ENCODE measurements at regions not wholly inside any gene's neighbourhood (a gene's known extent, or its start where the extent isn't known, plus 50 kb on each side); places are given as distances from the start of the nearest gene placed in this dataset.

DNA sequence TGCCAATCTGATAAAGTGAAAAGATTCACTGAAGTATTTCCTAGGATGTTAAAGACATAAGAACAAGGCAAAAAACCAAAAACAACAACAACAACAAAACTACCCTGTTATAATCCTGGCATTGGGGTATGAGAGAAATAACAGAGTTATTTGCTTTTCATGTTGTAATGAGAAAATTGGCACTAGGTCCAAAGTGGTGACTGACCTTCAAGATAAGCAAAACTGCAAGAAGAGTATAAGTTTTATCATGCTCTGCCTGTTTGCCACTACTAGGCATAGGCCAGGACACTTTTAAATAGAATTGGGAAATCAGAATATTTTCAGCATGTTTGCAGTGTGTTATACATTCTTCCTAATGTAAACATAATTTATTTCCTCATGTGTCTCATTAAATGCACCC, 140.1 kb upstream of the CPM start:
- Histone ChIP-seq H4K12ac (ENCODE audit: low read depth, low read length) (no peak overlapping the region), H4K91ac (ENCODE audit: low read depth, low read length) (no peak overlapping the region), H3K36me3 (ENCODE audit: control insufficient read depth in 1 of 2, insufficient read depth in 2 of 2, low read length in 2 of 2) (no peaks in the 10 kb centered on the region), H3K18ac (ENCODE audit: low read length) (no peak overlapping the region), H2AFZ (ENCODE audit: insufficient read depth, low read length, poor library complexity) (no peak overlapping the region), H2BK5ac (ENCODE audit: low read depth, low read length, poor library complexity) (no peak overlapping the region), H3K14ac (ENCODE audit: low read length) (no peak overlapping the region), H3K4me3 (ENCODE audit: low read depth, low read length) (no peak overlapping the region), H2AK5ac (ENCODE audit: low read length) (no peak overlapping the region), H3K79me2 (ENCODE audit: control insufficient read depth, insufficient read depth, low read length, poor library complexity) (no peaks in the 10 kb centered on the region), H3K9ac (ENCODE audit: low read length) (no peak overlapping the region), H2BK120ac (ENCODE audit: insufficient read depth, low read length, poor library complexity) (no peak overlapping the region), H3K4ac (ENCODE audit: low read depth, low read length) (no peak overlapping the region), H3K23ac (ENCODE audit: low read length) (no peak overlapping the region), H2BK12ac (ENCODE audit: low read length) (no peak overlapping the region), H3K27me3 (ENCODE audit: insufficient read depth, low read length) (no peaks in the 10 kb centered on the region), H3K79me1 (ENCODE audit: low read length) (no peaks in the 10 kb centered on the region), H3K9me3 (ENCODE audit: insufficient read depth, low read depth, low read length) (no peaks in the 10 kb centered on the region), H4K8ac (ENCODE audit: low read depth, low read length) (no peak overlapping the region), H3K4me1 (ENCODE audit: control insufficient read depth in 1 of 2, insufficient read depth in 2 of 2, low read length in 2 of 2) (no peaks in the 10 kb centered on the region), H3K27ac (ENCODE audit: low read depth, low read length) (no peak overlapping the region), H3K4me2 (ENCODE audit: low read length) (no peak overlapping the region)
- DNase-seq = no peak

DNA sequence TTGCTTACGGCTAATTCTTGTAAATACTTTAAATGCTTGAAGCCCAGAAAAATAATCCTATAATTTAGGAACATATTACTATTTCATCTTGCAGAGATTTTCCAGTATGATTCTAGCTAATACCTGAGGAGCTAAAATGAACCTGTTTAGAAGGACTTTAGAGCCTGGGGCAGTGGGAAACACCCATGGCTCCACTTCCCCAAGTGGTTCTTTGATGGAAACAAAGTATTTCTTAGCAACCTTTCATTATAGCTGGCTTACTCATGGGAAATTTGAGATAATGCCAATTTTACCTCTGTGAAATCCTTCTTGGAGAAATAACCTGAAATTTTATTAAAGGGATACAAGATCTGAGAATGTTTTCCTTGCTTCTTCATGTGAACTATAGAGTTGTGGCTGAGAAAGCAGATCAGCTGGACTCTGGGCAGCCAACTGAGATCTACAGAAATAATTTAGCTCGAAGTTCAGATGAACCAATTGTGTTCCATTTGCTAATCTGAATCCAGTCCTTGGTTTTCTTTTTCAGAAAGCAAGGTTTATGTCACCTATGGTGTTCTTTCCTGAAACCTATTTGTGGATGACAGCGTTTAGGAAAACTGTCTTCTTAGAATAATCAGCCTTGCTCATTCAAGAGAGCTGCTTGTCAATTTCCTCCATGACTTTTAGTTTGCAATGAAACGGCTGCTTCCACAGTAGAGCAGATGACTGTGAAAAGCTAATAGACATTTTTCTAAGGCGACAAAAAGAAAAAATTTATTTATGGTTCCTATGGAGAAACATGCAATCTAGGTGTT, 141.8 kb upstream of the CPM start:
- no peak overlapping the region for H3K4ac ChIP-seq (ENCODE audit: low read depth, low read length)
- H3K4me3 ChIP-seq (ENCODE audit: low read depth, low read length) = no peak overlapping the region
- H2BK5ac ChIP-seq (ENCODE audit: low read depth, low read length, poor library complexity) = no peak overlapping the region
- DNase-seq = peak in 1 of 2 donors; percentile 51
- H3K9ac ChIP-seq (ENCODE audit: low read length) = no peak overlapping the region
- no peaks in the 10 kb centered on the region for H3K4me1 ChIP-seq (ENCODE audit: control insufficient read depth in 1 of 2, insufficient read depth in 2 of 2, low read length in 2 of 2)
- no peak overlapping the region for H4K91ac ChIP-seq (ENCODE audit: low read depth, low read length)
- no peak overlapping the region for H3K4me2 ChIP-seq (ENCODE audit: low read length)
- no peaks in the 10 kb centered on the region for H3K79me2 ChIP-seq (ENCODE audit: control insufficient read depth, insufficient read depth, low read length, poor library complexity)
- whole genome bisulfite sequencing (ENCODE audit: extremely low coverage, insufficient coverage, insufficient read length) = no CpG with 5 or more reads among the region's 5 CpGs
- no peaks in the 10 kb centered on the region for H3K79me1 ChIP-seq (ENCODE audit: low read length)
- H2BK12ac ChIP-seq (ENCODE audit: low read length) = no peak overlapping the region
- no peak overlapping the region for H3K23ac ChIP-seq (ENCODE audit: low read length)
- H3K18ac ChIP-seq (ENCODE audit: low read length) = no peak overlapping the region
- no peak overlapping the region for H2AK5ac ChIP-seq (ENCODE audit: low read length)
- H3K14ac ChIP-seq (ENCODE audit: low read length) = no peak overlapping the region
- H3K27ac ChIP-seq (ENCODE audit: low read depth, low read length) = no peak overlapping the region
- H3K27me3 ChIP-seq (ENCODE audit: insufficient read depth, low read length) = no peaks in the 10 kb centered on the region
- H4K8ac ChIP-seq (ENCODE audit: low read depth, low read length) = no peak overlapping the region
- no peak overlapping the region for H2AFZ ChIP-seq (ENCODE audit: insufficient read depth, low read length, poor library complexity)
- no peak overlapping the region for H2BK120ac ChIP-seq (ENCODE audit: insufficient read depth, low read length, poor library complexity)
- H3K9me3 ChIP-seq (ENCODE audit: insufficient read depth, low read depth, low read length) = no peaks in the 10 kb centered on the region
- no peak overlapping the region for H4K12ac ChIP-seq (ENCODE audit: low read depth, low read length)
- no peaks in the 10 kb centered on the region for H3K36me3 ChIP-seq (ENCODE audit: control insufficient read depth in 1 of 2, insufficient read depth in 2 of 2, low read length in 2 of 2)

GRCh38 chr12:69083689-69084088, 150.7 kb upstream of the CPM start:
- Histone ChIP-seq H2AFZ (ENCODE audit: insufficient read depth, low read length, poor library complexity) (no peak overlapping the region), H3K4ac (ENCODE audit: low read depth, low read length) (no peak overlapping the region), H3K4me2 (ENCODE audit: low read length) (no peak overlapping the region), H4K91ac (ENCODE audit: low read depth, low read length) (no peak overlapping the region), H3K27ac (ENCODE audit: low read depth, low read length) (no peak overlapping the region), H3K79me1 (ENCODE audit: low read length) (no peaks in the 10 kb centered on the region), H3K14ac (ENCODE audit: low read length) (no peak overlapping the region), H3K36me3 (ENCODE audit: control insufficient read depth in 1 of 2, insufficient read depth in 2 of 2, low read length in 2 of 2) (no peaks in the 10 kb centered on the region), H2BK5ac (ENCODE audit: low read depth, low read length, poor library complexity) (no peak overlapping the region), H3K79me2 (ENCODE audit: control insufficient read depth, insufficient read depth, low read length, poor library complexity) (no peaks in the 10 kb centered on the region), H3K9ac (ENCODE audit: low read length) (no peak overlapping the region), H3K23ac (ENCODE audit: low read length) (no peak overlapping the region), H3K4me1 (ENCODE audit: control insufficient read depth in 1 of 2, insufficient read depth in 2 of 2, low read length in 2 of 2) (no peaks in the 10 kb centered on the region), H2BK12ac (ENCODE audit: low read length) (no peak overlapping the region), H3K18ac (ENCODE audit: low read length) (no peak overlapping the region), H3K4me3 (ENCODE audit: low read depth, low read length) (no peak overlapping the region), H2AK5ac (ENCODE audit: low read length) (no peak overlapping the region), H4K8ac (ENCODE audit: low read depth, low read length) (no peak overlapping the region), H2BK120ac (ENCODE audit: insufficient read depth, low read length, poor library complexity) (no peak overlapping the region), H3K9me3 (ENCODE audit: insufficient read depth, low read depth, low read length) (no peaks in the 10 kb centered on the region), H4K12ac (ENCODE audit: low read depth, low read length) (no peak overlapping the region), H3K27me3 (ENCODE audit: insufficient read depth, low read length) (no peaks in the 10 kb centered on the region)
- DNase-seq = no peak
- no CpG with 5 or more reads among the region's 5 CpGs for WGBS (ENCODE audit: extremely low coverage, insufficient coverage, insufficient read length)

GRCh38 chr12:69084816-69085378, 151.9 kb upstream of the CPM start:
- Histone ChIP-seq H3K4ac (ENCODE audit: low read depth, low read length) (no peak overlapping the region), H4K91ac (ENCODE audit: low read depth, low read length) (no peak overlapping the region), H3K79me1 (ENCODE audit: low read length) (no peaks in the 10 kb centered on the region), H3K23ac (ENCODE audit: low read length) (no peak overlapping the region), H2BK12ac (ENCODE audit: low read length) (no peak overlapping the region), H3K36me3 (ENCODE audit: control insufficient read depth in 1 of 2, insufficient read depth in 2 of 2, low read length in 2 of 2) (no peaks in the 10 kb centered on the region), H3K27me3 (ENCODE audit: insufficient read depth, low read length) (no peaks in the 10 kb centered on the region), H3K9me3 (ENCODE audit: insufficient read depth, low read depth, low read length) (no peaks in the 10 kb centered on the region), H3K79me2 (ENCODE audit: control insufficient read depth, insufficient read depth, low read length, poor library complexity) (no peaks in the 10 kb centered on the region), H3K27ac (ENCODE audit: low read depth, low read length) (no peak overlapping the region), H3K9ac (ENCODE audit: low read length) (no peak overlapping the region), H2BK5ac (ENCODE audit: low read depth, low read length, poor library complexity) (no peak overlapping the region), H2AK5ac (ENCODE audit: low read length) (no peak overlapping the region), H4K8ac (ENCODE audit: low read depth, low read length) (no peak overlapping the region), H2BK120ac (ENCODE audit: insufficient read depth, low read length, poor library complexity) (no peak overlapping the region), H4K12ac (ENCODE audit: low read depth, low read length) (no peak overlapping the region), H3K4me2 (ENCODE audit: low read length) (no peak overlapping the region), H3K18ac (ENCODE audit: low read length) (no peak overlapping the region), H3K4me1 (ENCODE audit: control insufficient read depth in 1 of 2, insufficient read depth in 2 of 2, low read length in 2 of 2) (no peaks in the 10 kb centered on the region), H3K14ac (ENCODE audit: low read length) (no peak overlapping the region), H3K4me3 (ENCODE audit: low read depth, low read length) (no peak overlapping the region), H2AFZ (ENCODE audit: insufficient read depth, low read length, poor library complexity) (no peak overlapping the region)
- DNase-seq = peak in 1 of 2 donors; percentile 27

All from trophoblast cell (in vitro differentiated cells and primary cell).